ENCODE measurements at regions not wholly inside any gene's neighbourhood (a gene's known extent, or its start where the extent isn't known, plus 50 kb on each side); places are given as distances from the start of the nearest gene placed in this dataset.

DNA sequence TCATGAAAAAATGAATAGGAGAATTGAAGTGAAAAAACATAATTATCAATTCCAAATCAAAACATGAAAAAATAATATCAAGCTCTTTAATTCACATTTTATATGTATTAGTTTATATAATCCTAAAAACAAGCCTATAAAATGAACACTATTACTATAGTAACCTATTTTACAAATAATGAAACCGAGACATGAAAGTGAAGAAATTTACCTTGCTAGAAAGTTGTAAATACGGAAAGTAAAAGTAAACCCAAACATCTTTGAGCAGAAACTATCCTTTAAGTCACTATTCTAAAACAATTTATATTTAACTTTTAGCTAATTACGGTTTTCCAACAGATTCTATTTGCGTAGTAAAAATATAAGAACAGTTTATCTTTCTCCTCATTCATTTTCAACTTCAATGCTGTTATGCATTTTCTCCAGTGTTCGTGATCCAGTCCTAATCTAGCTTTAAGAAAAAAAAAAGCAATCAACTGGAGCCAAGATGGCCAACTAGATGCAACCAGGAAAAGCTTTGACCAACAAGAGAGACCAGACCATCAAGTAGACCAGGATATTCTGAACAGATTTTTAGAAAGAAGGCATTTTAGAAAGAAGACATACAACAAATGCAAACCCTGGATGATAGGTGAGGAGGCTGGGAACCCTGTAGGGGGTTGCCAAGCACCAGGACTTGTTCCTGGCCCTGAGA lies 67.0 kb downstream of the DDX53 start:
- TF ChIP-seq POLR2A (IDR thresholded peaks at IDR 0.05) = no peak
- TF ChIP-seq, protein P1, sequence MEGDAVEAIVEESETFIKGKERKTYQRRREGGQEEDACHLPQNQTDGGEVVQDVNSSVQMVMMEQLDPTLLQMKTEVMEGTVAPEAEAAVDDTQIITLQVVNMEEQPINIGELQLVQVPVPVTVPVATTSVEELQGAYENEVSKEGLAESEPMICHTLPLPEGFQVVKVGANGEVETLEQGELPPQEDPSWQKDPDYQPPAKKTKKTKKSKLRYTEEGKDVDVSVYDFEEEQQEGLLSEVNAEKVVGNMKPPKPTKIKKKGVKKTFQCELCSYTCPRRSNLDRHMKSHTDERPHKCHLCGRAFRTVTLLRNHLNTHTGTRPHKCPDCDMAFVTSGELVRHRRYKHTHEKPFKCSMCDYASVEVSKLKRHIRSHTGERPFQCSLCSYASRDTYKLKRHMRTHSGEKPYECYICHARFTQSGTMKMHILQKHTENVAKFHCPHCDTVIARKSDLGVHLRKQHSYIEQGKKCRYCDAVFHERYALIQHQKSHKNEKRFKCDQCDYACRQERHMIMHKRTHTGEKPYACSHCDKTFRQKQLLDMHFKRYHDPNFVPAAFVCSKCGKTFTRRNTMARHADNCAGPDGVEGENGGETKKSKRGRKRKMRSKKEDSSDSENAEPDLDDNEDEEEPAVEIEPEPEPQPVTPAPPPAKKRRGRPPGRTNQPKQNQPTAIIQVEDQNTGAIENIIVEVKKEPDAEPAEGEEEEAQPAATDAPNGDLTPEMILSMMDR (IDR thresholded peaks at IDR 0.05) = no peak
